T follicular helper cell (primary cell): ENCODE measurements at regions not wholly inside any gene's neighbourhood (a gene's known extent, or its start where the extent isn't known, plus 50 kb on each side); places are given as distances from the start of the nearest gene placed in this dataset.
"Not testable (repeated sequence)": the region's sequence is repeated elsewhere in the genome, so short reads cannot be mapped to it uniquely, and the experiment has no call there.

Experiments
- DNase-seq: peaks from one replicate; pipeline ENCODE4 v3.0.0-alpha.2; 2020; ENCODE audit warnings: low read depth

DNA sequence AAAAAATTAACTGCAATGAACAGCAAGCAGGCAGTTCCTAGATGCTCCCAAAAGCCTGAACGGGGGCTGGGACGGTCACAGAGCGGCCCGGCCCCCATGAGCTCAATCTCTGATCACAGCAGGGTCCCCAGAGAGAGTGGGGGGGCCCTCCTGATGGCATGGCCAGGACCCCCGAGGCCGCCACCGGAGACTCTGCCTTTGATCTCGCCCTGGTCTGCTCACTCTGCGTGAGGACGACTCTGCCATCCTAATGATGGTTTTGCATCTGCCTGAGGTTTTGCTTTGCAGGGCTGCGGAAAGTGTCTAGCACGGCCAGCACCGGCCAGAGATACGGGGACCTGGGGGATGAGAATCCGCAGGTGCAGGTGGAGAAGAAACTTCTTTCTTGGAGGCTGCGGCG lies 103.8 kb downstream of the SHOX start:
- DNase-seq: no peak

- no peak for DNase-seq
Measured at GRCh38 chrX:733961-734360, 103.4 kb downstream of the SHOX start.

DNA sequence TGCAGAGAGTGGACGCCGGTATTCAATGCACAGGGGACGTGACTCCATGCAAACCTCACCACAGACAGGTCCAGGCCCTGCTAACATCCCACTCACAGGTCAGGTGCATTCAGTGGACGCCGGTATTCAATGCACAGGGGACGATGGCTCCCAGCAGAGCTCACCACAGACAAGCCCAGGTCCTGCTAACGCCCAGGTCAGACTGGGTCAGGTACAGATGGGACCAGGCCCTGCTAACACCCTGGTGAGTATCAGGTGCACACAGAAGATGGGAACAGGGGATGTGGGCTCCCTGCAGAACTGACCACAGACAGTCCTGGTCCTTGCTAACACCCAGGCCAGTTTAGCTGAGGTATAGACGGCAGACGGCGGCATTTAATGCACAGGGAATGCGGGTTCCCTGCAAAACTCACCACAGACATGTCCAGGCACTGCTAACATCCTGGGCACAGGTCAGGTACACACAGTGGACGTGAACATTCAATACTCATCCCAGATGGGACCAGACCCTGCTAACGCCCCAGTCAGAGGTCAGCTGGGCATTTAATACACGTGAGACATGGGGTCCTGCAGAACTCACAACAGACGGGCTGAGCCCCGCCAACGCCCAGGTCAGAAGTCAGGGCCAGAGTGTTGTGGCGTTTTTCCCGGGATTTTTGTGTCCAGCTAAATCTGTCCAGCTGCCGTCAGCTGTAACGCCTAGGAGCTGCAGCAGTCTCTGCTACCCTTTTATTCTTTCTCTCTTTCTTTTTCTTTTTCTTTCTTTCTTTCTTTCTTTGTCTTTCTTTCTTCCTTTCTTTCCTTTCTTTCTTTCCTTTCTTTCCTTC lies 99.2 kb downstream of the SHOX start:
- no peak for DNase-seq

GRCh38 chrX:729101-729500 lies 98.5 kb downstream of the SHOX start:
- DNase-seq: not testable (repeated sequence)

DNA sequence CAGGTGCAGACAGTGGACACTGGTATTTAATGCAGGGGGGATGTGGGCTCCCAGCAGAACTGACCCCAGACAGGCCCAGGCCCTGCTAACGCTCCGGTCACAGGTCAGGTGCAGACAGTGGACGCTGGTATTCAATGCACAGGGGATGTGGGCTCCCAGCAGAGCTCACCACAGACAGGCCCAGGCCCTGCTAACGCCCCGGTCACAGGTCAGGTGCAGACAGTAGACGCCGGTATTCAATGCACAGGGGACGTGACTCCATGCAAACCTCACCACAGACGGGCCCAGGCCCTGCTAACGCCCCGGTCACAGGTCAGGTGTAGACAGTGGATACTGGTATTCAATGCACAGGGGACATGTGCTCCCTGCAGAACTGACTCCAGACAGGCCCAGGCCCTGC lies 98.0 kb downstream of the SHOX start:
- not testable (repeated sequence) for DNase-seq

DNA sequence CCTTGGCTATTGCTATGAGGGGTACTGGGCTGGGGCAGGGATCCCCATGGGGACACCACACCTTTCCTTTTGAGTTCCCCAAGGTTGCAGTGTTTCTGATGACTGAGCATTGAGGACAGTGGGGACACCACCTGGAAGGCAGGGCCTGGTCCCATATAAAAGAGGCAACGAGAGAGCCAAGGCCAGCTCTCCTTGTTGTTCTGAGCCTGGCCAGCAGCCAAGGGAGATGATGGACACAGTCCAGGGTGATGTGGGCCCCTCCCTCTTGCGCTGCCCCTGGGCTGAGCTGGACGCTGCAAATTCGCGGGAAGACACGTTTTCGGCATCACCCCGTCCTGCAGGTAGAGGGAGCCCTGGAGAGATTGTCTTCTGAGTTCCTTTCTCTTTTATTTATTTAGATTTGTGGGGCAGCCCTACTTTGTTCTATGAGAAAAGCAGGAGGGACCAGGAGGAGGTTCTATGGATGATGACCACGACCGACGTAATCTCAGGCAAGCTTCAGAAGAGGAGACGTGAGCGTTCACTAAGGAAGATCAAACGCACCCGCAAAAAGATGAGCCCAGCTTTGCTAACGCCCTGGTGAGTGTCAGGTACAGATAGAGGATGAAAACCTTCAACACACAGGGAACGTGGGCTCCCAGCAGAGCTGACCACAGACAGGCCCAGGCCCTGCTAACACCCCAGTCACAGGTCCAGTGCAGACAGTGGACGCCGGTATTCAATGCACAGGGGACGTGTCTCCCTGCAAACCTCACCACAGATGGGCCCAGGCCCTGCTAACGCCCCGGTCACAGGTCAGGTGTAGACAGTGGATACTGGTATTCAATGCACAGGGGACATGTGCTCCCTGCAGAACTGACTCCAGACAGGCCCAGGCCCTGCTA lies 97.4 kb downstream of the SHOX start:
- no peak for DNase-seq

GRCh38 chrX:725971-726370 lies 95.4 kb downstream of the SHOX start:
- no peak for DNase-seq

- DNase-seq: no peak
Measured at GRCh38 chrX:724256-724655, 93.7 kb downstream of the SHOX start.

- DNase-seq: no peak
Measured at GRCh38 chrX:723781-724180, 93.2 kb downstream of the SHOX start.

GRCh38 chrX:721354-721753 lies 90.8 kb downstream of the SHOX start:
- no peak for DNase-seq

- no peak for DNase-seq
Measured at GRCh38 chrX:720825-721224, 90.2 kb downstream of the SHOX start.

DNA sequence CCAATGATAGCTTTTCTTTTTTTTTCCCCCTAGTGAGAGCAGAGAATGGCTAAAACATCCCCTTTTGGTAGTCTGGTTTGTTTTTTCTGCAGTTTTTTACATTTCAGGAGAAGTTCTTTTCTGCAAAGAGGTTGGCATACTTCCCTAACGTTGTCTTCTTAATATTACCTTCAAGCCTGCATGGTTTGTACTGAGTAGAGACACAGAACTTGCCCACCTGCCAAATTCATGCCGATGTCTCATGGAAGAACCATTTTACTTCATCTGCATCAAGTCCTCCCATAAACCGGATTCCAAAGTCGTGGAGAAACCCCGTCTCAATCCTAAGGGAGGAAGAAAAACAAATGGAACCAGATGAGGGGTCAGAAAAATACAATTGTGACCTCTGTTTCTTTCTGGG lies 89.7 kb downstream of the SHOX start:
- DNase-seq: no peak

DNA sequence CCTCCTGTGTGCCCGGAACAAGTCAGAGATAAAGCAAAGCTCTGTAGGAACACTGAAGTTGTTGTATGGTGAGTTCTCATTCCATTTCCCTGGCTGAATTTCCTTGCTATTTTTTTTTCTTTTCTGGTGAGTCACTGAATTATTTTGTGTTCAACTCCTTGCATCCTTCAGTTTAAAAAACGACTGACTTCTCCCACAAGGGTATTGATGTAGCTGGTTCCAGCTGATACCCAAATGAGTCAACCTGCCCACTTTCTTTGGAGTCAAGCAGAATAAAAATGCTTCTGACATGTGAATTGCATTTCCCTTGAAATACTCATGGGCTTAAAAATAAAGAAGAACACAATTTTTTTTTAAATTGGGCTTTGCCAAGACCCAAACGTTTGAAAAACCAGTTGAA lies 85.5 kb downstream of the SHOX start:
- DNase-seq: no peak

- no peak for DNase-seq
Measured at GRCh38 chrX:714131-714530, 83.5 kb downstream of the SHOX start.
